Right lobe of liver (tissue), 4 donors: ENCODE measurements at regions not wholly inside any gene's neighbourhood (a gene's known extent, or its start where the extent isn't known, plus 50 kb on each side); places are given as distances from the start of the nearest gene placed in this dataset.

ENCODE experiments used
- CTCF ChIP-seq, 4 donors: fragments of 200-600 bp in 3 of 4; fragments of 450-650 bp in 1 of 4; IDR thresholded peaks; one replicate each; pipeline versions ENCODE4 v1.5.1 to v1.8.0; 2016 to 2022; ENCODE audit warnings: antibody characterized with exemption in 4 of 4, mild to moderate bottlenecking in 2 of 4
- POLR2A ChIP-seq: fragments of 450-650 bp; IDR thresholded peaks from one replicate; pipeline ENCODE4 v1.6.1; 2017; ENCODE audit warnings: antibody characterized with exemption, mild to moderate bottlenecking
- donor health status: DM: no; HTN: no; CAD: no.
- donor health status: DM: no; HTN: no; CAD: no.
- donor health status: DM: no; HTN: yes; CAD: no.

GRCh38 chr9:134487066-134487710, 154.4 kb upstream of the COL5A1 start:
- no peak for TF ChIP-seq CTCF (IDR thresholded peaks at IDR 0.05)
- TF ChIP-seq POLR2A: no peak
